ENCODE measurements at regions not wholly inside any gene's neighbourhood (a gene's known extent, or its start where the extent isn't known, plus 50 kb on each side); places are given as distances from the start of the nearest gene placed in this dataset.

- TF ChIP-seq CTCF (IDR thresholded peaks at IDR 0.05) (no peak), POLR2A (IDR thresholded peaks at IDR 0.05) (no peak)
Measured at GRCh38 chr6:105746509-105746908, 339.6 kb upstream of the PRDM1 start.
